GM12872 (cell line): ENCODE measurements at regions not wholly inside any gene's neighbourhood (a gene's known extent, or its start where the extent isn't known, plus 50 kb on each side); places are given as distances from the start of the nearest gene placed in this dataset.

Experiments
- TF ChIP-seq, protein P1 (sequence below): IDR thresholded peaks from 3 replicates; pipeline ENCODE4 v1.5.1; 2011; ENCODE audit warnings: low read depth, mild to moderate bottlenecking, low read length, moderate library complexity; ENCODE audit not compliant: insufficient read depth

DNA sequence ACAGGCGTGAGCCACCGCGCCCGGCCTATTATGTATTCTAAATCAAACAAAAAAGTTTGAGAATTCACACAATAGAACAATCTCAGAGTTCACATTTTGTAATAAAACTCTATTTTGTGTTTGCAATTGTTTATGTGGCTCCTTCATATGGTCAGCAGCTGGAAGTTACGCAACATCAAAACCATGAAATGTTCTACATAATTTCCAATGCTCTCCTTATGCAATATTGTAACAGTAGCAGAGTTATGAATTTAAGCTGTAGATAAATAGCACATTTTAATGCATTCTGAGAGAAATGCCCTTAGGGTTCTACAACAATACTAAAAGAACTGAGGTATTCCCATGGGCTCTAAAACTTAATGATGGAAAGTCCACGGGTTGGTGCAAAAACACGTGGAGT lies 62.3 kb upstream of the COL11A1 start:
- TF ChIP-seq, protein P1, sequence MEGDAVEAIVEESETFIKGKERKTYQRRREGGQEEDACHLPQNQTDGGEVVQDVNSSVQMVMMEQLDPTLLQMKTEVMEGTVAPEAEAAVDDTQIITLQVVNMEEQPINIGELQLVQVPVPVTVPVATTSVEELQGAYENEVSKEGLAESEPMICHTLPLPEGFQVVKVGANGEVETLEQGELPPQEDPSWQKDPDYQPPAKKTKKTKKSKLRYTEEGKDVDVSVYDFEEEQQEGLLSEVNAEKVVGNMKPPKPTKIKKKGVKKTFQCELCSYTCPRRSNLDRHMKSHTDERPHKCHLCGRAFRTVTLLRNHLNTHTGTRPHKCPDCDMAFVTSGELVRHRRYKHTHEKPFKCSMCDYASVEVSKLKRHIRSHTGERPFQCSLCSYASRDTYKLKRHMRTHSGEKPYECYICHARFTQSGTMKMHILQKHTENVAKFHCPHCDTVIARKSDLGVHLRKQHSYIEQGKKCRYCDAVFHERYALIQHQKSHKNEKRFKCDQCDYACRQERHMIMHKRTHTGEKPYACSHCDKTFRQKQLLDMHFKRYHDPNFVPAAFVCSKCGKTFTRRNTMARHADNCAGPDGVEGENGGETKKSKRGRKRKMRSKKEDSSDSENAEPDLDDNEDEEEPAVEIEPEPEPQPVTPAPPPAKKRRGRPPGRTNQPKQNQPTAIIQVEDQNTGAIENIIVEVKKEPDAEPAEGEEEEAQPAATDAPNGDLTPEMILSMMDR, result no peak

DNA sequence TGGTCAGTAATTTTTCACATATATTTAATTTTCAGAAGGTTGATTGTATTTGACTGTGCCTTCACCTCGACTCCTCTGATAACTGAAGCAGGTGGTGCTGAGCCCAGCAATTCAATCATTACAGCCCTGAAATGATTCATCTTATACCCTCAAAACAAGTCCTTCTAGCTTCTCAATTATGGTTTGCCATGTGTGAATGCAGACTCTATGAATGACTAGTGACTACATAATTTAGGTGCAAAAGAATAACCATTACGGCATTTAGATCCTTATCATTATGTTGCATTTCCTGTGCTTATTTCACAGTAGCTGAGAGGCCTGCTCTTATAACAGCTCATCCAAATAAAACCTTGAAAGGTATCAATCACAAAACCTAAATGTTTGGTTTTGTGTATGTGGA lies 54.0 kb upstream of the COL11A1 start:
- TF ChIP-seq, protein P1, result no peak

GRCh38 chr1:103160281-103160680 lies 52.0 kb upstream of the COL11A1 start:
- TF ChIP-seq, protein P1, result no peak
